Fibroblast of lung (primary cell): ENCODE measurements at regions not wholly inside any gene's neighbourhood (a gene's known extent, or its start where the extent isn't known, plus 50 kb on each side); places are given as distances from the start of the nearest gene placed in this dataset.
"Not testable (repeated sequence)": the region's sequence is repeated elsewhere in the genome, so short reads cannot be mapped to it uniquely, and the experiment has no call there.

Source experiments
- EZH2 ChIP-seq: IDR thresholded peaks from 2 replicates; pipeline ENCODE4 v1.5.1; 2012; ENCODE audit warnings: low read length, control low read depth, mild to moderate bottlenecking; ENCODE audit errors: missing control alignments
- TF ChIP-seq, protein P1 (sequence below), 2 donors: IDR thresholded peaks in 1 of 2; conservative IDR thresholded peaks in 1 of 2; 1 replicate in 1 of 2; 2 replicates in 1 of 2; pipeline ENCODE4 v1.5.1; 2011 to 2012; ENCODE audit warnings: low read length in 2 of 2, control low read depth in 1 of 2, inconsistent platforms in 1 of 2, low read depth in 1 of 2, mild to moderate bottlenecking in 1 of 2

DNA sequence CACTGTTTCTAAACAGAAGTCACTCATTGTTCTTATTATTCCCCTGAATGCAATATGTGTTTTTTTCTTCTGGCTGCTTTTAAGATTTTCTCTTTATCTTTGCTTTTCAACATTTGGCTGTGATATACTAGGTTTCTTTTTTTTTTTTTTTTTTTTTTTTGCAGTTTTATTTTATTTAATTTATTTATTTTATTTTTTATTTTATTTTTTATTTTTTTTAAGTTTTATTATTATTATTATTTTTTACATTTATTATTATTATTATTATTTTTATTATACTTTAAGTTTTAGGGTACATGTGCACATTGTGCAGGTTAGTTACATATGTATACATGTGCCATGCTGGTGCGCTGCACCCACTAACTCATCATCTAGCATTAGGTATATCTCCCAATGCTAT lies 221.9 kb downstream of the UTP18 start:
- TF ChIP-seq, protein P1, sequence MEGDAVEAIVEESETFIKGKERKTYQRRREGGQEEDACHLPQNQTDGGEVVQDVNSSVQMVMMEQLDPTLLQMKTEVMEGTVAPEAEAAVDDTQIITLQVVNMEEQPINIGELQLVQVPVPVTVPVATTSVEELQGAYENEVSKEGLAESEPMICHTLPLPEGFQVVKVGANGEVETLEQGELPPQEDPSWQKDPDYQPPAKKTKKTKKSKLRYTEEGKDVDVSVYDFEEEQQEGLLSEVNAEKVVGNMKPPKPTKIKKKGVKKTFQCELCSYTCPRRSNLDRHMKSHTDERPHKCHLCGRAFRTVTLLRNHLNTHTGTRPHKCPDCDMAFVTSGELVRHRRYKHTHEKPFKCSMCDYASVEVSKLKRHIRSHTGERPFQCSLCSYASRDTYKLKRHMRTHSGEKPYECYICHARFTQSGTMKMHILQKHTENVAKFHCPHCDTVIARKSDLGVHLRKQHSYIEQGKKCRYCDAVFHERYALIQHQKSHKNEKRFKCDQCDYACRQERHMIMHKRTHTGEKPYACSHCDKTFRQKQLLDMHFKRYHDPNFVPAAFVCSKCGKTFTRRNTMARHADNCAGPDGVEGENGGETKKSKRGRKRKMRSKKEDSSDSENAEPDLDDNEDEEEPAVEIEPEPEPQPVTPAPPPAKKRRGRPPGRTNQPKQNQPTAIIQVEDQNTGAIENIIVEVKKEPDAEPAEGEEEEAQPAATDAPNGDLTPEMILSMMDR (conservative IDR thresholded peaks at IDR 0.05 in 1 of 2, IDR thresholded peaks at IDR 0.05 in 1 of 2; ENCODE audit: low read depth in 1 of 2, low read length in 2 of 2): not testable (repeated sequence)
- TF ChIP-seq EZH2: not testable (repeated sequence)
